Adipocyte (in vitro differentiated cells): ENCODE measurements at regions not wholly inside any gene's neighbourhood (a gene's known extent, or its start where the extent isn't known, plus 50 kb on each side); places are given as distances from the start of the nearest gene placed in this dataset.
"Not testable (repeated sequence)": the region's sequence is repeated elsewhere in the genome, so short reads cannot be mapped to it uniquely, and the experiment has no call there.

Source experiments
- DNase-seq: peaks from one replicate; pipeline ENCODE4 v3.0.0-alpha.2; 2015; ENCODE audit warnings: low read depth
- H3K27me3 ChIP-seq: replicated peaks from 2 replicates; pipeline ENCODE4 v1.7.0; 2013; ENCODE audit warnings: mild to moderate bottlenecking, low read length, moderate library complexity; ENCODE audit not compliant: control insufficient read depth, insufficient read depth
- H3K36me3 ChIP-seq: 2 replicates; pipeline ENCODE4 v1.7.0; 2013; ENCODE audit warnings: low read length, mild to moderate bottlenecking, moderate library complexity; ENCODE audit not compliant: control insufficient read depth, insufficient read depth, severe bottlenecking
- H3K4me1 ChIP-seq: 2 replicates; pipeline ENCODE4 v1.7.0; 2013; ENCODE audit warnings: mild to moderate bottlenecking, low read length, moderate library complexity; ENCODE audit not compliant: control insufficient read depth, insufficient read depth
- H3K4me3 ChIP-seq: 2 replicates; pipeline ENCODE4 v1.7.0; 2013; ENCODE audit warnings: mild to moderate bottlenecking, low read length, moderate library complexity
- H3K9ac ChIP-seq: 2 replicates; pipeline ENCODE4 v1.7.0; 2013; ENCODE audit warnings: mild to moderate bottlenecking, low read length, moderate library complexity
- H3K9me3 ChIP-seq: 2 replicates; pipeline ENCODE4 v1.7.0; 2013; ENCODE audit warnings: mild to moderate bottlenecking, low read length, moderate library complexity; ENCODE audit not compliant: control insufficient read depth

GRCh38 chr1:234763910-234764309 is 153.9 kb upstream of the IRF2BP2 start:
- no peak for DNase-seq
- Histone ChIP-seq H3K4me1 (no peaks in the 10 kb centered on the region), H3K36me3 (no peaks in the 10 kb centered on the region), H3K27me3 (no peaks in the 10 kb centered on the region), H3K9ac (no peak overlapping the region), H3K4me3 (no peak overlapping the region), H3K9me3 (no peaks in the 10 kb centered on the region)

DNA sequence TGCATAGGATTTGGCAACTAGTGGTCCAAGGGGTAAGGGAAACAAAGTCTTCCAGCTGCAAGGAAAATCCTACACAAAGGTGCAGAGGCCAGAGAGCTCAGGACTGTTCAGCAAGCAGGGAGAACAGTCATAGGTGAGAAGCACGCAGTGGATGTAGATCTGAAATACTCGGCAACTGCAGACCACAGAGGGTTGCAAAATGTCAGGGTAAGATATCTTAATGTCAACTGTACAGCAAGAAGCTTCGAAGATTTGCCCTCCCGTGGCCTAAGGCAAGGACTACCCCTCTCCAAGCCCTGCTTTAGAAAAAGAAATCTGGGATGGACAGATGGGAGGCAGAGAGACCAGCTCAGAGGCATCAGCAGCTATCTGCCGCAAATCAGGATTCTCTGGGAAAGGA is 153.4 kb upstream of the IRF2BP2 start:
- H3K4me3 ChIP-seq = no peak overlapping the region
- H3K36me3 ChIP-seq = no peaks in the 10 kb centered on the region
- H3K27me3 ChIP-seq = no peaks in the 10 kb centered on the region
- no peak for DNase-seq
- no peaks in the 10 kb centered on the region for H3K4me1 ChIP-seq
- H3K9me3 ChIP-seq = no peaks in the 10 kb centered on the region
- H3K9ac ChIP-seq = no peak overlapping the region

GRCh38 chr1:234762127-234762526 is 152.1 kb upstream of the IRF2BP2 start:
- not testable (repeated sequence) for H3K4me3 ChIP-seq, DNase-seq, H3K27me3 ChIP-seq, H3K9ac ChIP-seq, H3K36me3 ChIP-seq, H3K4me1 ChIP-seq, H3K9me3 ChIP-seq

- no peak overlapping the region for H3K9ac ChIP-seq
- no peaks in the 10 kb centered on the region for H3K36me3 ChIP-seq
- H3K27me3 ChIP-seq = no peaks in the 10 kb centered on the region
- no peak for DNase-seq
- H3K4me1 ChIP-seq = peaks cover 3% of the 10 kb centered on the region
- no peak overlapping the region for H3K4me3 ChIP-seq
- no peaks in the 10 kb centered on the region for H3K9me3 ChIP-seq
Observed at GRCh38 chr1:234760303-234760723, 150.3 kb upstream of the IRF2BP2 start.

DNA sequence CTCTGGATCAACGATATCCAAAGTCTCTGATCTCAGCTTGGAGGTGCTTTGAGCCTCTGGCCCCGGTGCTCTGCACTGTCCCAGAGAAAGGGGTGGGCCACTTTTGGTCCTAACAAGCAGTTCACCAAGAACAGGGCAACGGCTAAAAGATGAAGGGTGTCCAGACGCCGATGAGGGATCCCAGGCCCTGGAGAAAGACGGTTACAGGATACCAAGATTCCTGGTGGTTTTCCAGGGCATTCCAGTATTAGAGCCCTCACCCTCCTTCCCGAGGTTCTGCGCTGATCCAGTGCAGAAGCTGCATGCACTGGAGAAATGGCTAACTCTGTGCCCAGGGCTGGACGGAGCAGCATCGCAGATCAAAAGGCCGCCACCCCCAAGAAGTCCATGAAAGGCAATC is 149.9 kb upstream of the IRF2BP2 start:
- Histone ChIP-seq H3K4me3 (no peak overlapping the region), H3K9ac (no peak overlapping the region), H3K27me3 (no peaks in the 10 kb centered on the region), H3K36me3 (no peaks in the 10 kb centered on the region), H3K9me3 (no peaks in the 10 kb centered on the region), H3K4me1 (peaks cover 7% of the 10 kb centered on the region)
- DNase-seq = no peak

DNA sequence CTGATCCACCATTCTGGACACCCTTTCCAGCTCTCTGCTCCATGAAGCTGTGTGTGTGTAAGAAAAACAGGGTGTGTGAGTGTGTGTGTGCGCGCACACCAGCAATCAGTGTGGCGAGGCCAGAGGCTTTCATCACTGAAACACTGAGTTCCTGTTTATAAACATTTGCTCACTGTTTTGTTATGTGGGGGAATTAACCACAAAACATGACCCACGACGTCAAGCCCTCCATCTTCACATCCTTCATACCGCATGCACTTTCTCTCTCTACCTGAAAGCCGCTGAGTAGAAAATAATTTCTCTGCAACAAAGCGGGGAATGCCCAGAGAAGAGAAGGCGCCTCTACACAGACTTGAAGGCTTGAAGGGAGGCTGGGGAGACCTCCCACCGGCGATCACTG is 148.9 kb upstream of the IRF2BP2 start:
- Histone ChIP-seq H3K27me3 (no peaks in the 10 kb centered on the region), H3K9ac (no peak overlapping the region), H3K36me3 (no peaks in the 10 kb centered on the region), H3K4me3 (no peak overlapping the region), H3K9me3 (no peaks in the 10 kb centered on the region), H3K4me1 (peaks cover 7% of the 10 kb centered on the region)
- no peak for DNase-seq

DNA sequence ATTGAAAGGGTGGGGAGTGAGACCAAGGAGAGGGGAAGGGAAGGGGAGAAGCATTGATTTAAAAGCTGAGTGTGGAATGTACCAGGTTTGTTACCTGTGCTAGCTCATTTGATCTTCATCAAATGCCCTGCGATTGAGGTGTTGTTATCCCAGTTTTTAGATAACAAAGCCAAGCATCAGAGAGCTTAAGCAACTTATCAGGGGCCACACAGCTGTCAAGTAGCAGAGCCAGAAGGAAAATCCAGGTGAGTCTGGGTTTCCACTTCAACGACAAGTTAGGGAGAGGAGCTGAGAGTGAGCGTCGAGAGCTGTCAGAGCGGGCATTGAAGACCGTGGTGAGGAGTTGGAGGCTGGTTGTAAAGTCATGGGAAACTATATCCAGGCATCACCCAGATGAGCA is 146.9 kb upstream of the IRF2BP2 start:
- Histone ChIP-seq H3K27me3 (no peaks in the 10 kb centered on the region), H3K9ac (no peak overlapping the region), H3K9me3 (no peaks in the 10 kb centered on the region), H3K4me1 (peaks cover 7% of the 10 kb centered on the region), H3K36me3 (no peaks in the 10 kb centered on the region), H3K4me3 (no peak overlapping the region)
- DNase-seq = no peak

GRCh38 chr1:234756066-234756774 is 146.2 kb upstream of the IRF2BP2 start:
- no peak for DNase-seq
- Histone ChIP-seq H3K9me3 (no peaks in the 10 kb centered on the region), H3K4me3 (peak overlapping the region; percentile 2), H3K9ac (no peak overlapping the region), H3K27me3 (no peaks in the 10 kb centered on the region), H3K36me3 (no peaks in the 10 kb centered on the region), H3K4me1 (peaks cover 7% of the 10 kb centered on the region)

GRCh38 chr1:234755449-234755863 is 145.5 kb upstream of the IRF2BP2 start:
- peaks cover 7% of the 10 kb centered on the region for H3K4me1 ChIP-seq
- H3K9me3 ChIP-seq = no peaks in the 10 kb centered on the region
- H3K27me3 ChIP-seq = no peaks in the 10 kb centered on the region
- no peaks in the 10 kb centered on the region for H3K36me3 ChIP-seq
- H3K9ac ChIP-seq = no peak overlapping the region
- peak; percentile 26 for DNase-seq
- H3K4me3 ChIP-seq = peak overlapping the region; percentile 2

DNA sequence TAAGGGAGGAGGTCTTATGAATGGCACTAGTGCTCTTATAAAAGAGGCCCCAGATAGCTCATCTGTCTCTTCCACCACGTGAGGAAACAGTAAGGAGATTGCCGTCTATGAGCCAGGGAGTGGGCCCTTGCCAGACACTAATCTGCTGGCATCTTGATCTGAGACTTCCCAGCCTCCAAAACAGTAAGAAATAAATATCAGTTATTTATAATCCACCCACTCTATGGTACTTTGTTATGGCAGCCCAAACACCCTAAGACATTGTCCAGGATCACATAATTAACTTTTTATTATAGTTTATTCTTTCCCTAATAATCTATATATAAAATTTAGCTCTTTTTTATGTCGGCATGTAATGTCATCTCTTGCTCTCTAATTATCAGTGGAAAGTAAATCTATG is 144.0 kb upstream of the IRF2BP2 start:
- H3K9ac ChIP-seq = no peak overlapping the region
- DNase-seq = no peak
- no peaks in the 10 kb centered on the region for H3K9me3 ChIP-seq
- H3K4me3 ChIP-seq = no peak overlapping the region
- peaks cover 7% of the 10 kb centered on the region for H3K4me1 ChIP-seq
- H3K27me3 ChIP-seq = no peaks in the 10 kb centered on the region
- H3K36me3 ChIP-seq = no peaks in the 10 kb centered on the region

GRCh38 chr1:234752927-234753326 is 142.9 kb upstream of the IRF2BP2 start:
- H3K27me3 ChIP-seq = no peaks in the 10 kb centered on the region
- H3K9me3 ChIP-seq = no peaks in the 10 kb centered on the region
- peaks cover 7% of the 10 kb centered on the region for H3K4me1 ChIP-seq
- no peak for DNase-seq
- H3K9ac ChIP-seq = no peak overlapping the region
- H3K36me3 ChIP-seq = no peaks in the 10 kb centered on the region
- no peak overlapping the region for H3K4me3 ChIP-seq

DNA sequence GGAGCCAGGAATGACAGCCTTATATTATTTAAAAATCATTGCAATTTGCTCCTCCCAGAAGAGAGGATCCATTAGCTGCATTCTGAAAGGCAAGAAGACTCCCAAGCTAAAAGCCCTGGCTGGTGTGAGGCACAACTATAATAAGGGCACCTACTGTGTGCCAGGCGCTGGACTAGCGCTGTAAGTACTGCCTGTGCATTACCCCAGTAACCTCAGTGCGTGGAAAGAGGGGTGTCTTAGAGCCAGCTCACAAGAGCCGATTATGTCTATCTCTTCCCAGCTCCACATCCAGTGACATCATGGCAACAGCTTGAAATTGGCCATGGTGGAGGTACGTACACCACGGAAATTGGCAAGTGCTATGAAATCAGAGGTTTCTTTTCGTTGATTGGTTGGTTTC is 141.7 kb upstream of the IRF2BP2 start:
- Histone ChIP-seq H3K27me3 (no peaks in the 10 kb centered on the region), H3K4me1 (peaks cover 7% of the 10 kb centered on the region)

More for the DNA sequence above, 141.7 kb upstream of the IRF2BP2 start:
- no peaks in the 10 kb centered on the region for H3K36me3 ChIP-seq
- H3K4me3 ChIP-seq = no peak overlapping the region
- DNase-seq = no peak
- H3K9me3 ChIP-seq = no peaks in the 10 kb centered on the region
- no peak overlapping the region for H3K9ac ChIP-seq
